Right hindlimb (tissue), 1 donor: ENCODE measurements at regions not wholly inside any gene's neighbourhood (a gene's known extent, or its start where the extent isn't known, plus 50 kb on each side); places are given as distances from the start of the nearest gene placed in this dataset.

Source experiments
- DNase-seq: peaks from one replicate; pipeline ENCODE4 v3.0.0-alpha.2; 2018

DNA sequence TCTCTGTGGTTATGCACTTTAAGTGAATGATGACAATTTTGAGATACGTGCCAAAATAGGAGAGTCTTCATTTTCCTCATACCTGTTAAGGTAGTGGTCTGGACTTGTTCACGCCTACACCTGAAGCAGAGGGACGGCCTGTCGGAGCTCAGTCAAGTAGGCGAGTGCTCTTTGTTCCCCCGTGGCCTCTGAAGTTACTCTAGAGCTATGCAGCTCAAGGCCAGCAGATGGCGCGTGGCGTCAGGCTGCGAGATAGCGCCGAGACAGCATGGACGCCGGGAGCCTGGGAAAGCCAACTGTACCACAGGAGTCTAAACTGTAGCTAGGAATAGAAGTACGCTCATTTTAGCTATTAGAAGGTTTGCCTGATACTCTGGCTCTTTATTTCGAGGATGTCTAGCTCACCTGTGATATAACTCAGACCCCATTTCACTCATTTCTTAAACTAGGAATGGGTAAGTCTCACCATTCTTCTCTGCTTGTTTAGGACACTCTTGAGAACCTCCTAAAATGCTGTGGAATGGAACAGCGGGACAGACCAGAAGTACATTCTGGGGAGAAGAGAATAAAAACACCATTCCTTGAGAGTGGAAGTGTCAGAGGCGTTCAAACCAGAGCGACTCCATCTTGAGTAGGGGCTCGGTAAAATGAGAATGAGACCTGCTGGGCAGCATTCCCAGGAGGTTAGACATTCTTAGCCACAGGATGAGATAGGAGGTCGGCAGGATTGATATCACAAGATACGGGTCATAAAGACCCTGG is 267.4 kb upstream of the HMGA2 start:
- peak; percentile 87 for DNase-seq

DNA sequence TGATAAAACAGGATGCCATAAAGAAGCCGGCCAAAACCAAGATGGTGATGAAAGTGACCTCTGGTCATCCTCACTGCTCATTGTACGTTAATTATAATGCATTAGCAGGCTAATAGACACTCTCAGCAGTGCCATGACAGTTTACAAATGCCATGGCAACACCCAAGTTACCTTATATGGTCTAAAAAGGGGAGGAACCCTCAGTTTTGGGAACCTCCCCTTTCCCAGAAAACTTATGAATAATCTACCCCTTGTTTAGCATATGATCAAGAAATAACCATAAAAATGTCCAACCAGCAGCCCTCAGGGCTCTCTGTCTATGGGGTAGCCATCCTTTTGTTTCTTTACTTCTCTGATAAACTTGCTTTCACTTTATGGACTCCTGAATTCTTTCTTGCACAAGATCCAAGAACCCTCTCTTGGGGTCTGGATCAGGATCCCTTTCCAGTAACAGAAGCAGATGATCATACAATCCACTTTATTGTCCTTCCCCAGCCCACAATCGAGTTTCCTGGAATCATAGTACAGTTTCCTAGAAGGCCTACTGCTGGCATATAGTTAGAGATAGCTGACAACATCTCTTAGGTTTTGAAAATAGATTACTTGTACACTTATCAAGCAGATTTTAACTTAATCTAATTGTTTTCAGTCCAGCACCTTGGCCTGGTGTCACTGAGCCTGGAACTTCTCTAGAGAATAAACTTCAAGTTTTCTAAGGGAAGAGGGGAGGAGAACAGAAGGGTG is 266.7 kb upstream of the HMGA2 start:
- DNase-seq, result no peak

DNA sequence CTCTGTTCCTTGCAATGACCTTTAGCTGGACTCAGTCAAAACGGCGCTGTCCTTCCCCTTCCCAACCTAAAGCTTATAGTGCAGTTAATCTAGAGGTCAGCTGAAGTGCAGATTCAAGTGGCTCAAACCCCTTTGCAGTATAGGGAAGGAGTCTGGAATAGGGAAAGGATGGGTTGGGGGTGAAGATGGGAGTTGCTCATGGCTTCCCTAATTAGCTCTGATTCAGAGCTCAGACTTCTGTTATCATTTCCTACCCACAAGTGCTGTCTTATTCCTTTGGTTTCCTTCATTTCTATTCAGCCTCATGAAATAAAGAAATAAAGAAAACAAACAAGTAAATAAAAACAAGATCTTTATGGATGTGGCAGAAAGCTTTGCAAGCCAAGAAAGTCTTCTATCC is 264.0 kb upstream of the HMGA2 start:
- DNase-seq, result no peak

- DNase-seq, result no peak
Measured at GRCh38 chr12:65561798-65562382, 262.4 kb upstream of the HMGA2 start.

GRCh38 chr12:65565601-65566560 is 258.4 kb upstream of the HMGA2 start:
- DNase-seq, result no peak

DNA sequence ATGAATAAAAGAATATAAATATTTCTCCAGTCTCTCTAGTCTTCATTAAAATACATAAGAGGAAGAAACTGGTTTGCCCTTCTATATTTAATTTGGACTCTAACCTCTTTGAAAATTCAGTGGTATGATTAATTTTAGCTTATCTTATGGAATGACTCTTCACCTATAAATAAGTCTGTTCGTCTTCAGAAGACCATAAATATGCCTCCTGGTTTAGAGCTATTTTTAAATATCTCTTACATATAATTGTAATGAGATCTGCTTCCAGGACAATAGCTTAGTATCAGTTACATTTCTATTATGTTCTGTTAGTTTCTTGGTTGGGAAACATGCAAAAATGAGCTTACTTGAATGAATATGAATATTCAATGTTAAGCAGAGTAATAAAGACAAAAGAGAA is 257.5 kb upstream of the HMGA2 start:
- no peak for DNase-seq

GRCh38 chr12:65567820-65568219 is 256.5 kb upstream of the HMGA2 start:
- DNase-seq, result no peak

GRCh38 chr12:65568517-65568916 is 255.8 kb upstream of the HMGA2 start:
- no peak for DNase-seq

- no peak for DNase-seq
Measured at GRCh38 chr12:65570451-65571130, 253.7 kb upstream of the HMGA2 start.

- no peak for DNase-seq
Measured at GRCh38 chr12:65574867-65575266, 249.4 kb upstream of the HMGA2 start.

DNA sequence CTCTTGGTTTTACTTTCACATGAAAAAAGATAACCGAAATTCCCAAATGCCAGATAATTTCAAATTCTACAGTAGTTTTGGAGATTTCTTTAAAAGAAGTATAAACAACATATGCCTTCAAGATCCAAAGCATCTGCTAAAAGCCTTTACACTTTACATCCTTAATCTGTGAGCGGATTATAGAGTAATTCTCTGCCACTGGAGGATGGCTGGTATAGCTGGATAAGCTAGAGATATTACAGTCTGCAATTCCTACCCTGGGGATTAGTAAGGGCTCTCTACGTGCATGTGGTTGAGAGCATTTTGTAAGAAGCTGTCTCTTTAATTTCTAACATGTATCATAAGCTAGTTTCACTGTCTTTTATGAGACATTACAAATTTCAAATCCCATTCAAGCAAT is 240.3 kb upstream of the HMGA2 start:
- DNase-seq, result no peak

GRCh38 chr12:65585648-65586602 is 238.4 kb upstream of the HMGA2 start:
- DNase-seq, result no peak

- DNase-seq, result no peak
Measured at GRCh38 chr12:65586796-65587195, 237.5 kb upstream of the HMGA2 start.

DNA sequence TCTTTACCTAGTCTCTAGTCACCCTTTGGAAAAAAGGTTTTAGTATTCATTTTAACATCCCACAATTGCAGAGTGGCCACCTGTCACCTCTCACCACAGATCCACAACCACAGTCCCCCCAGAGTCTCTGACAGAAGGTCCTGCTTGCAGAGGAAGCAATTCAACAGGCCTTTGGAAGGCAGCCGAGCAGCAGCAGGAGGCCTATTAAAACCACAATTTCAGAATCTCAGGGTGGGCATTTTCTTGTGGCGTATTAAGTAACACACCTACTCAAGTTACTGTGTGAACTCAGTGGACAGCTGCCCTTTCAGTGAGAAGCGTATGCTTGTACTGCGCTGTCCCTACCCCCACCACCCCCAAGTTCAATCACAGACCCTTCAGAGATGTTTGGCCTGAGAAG is 234.0 kb upstream of the HMGA2 start:
- no peak for DNase-seq

GRCh38 chr12:65592416-65592815 is 231.9 kb upstream of the HMGA2 start:
- no peak for DNase-seq

- DNase-seq, result no peak
Measured at GRCh38 chr12:65593239-65593701, 231.0 kb upstream of the HMGA2 start.

GRCh38 chr12:65594409-65594808 is 229.9 kb upstream of the HMGA2 start:
- DNase-seq, result no peak

DNA sequence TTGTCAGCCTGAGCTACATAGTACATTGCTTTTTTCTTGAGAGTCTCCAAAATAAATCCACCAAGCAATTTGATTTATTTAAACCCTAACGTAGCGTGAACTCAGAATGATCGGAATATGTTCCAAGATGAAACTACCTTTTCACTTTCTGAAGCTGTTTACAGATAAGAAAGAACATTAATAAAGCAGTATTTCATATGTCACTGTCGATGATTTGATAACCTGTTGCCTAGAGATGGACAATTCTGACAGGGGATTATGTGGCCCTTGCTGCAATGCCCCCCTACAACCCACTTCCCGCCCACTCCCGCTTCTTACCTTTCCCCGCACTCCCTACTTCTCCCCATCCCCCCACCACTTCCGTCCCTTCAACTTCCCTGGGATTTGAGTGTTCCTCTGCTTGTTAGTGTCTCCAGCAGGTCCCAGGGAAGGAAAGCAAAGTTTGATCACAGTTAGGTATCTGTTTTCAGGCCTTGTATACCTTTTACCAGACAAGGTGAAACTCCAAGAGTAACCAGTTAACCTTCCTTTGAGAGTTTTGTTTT is 229.2 kb upstream of the HMGA2 start:
- DNase-seq, result no peak

GRCh38 chr12:65596514-65597091 is 227.7 kb upstream of the HMGA2 start:
- no peak for DNase-seq

DNA sequence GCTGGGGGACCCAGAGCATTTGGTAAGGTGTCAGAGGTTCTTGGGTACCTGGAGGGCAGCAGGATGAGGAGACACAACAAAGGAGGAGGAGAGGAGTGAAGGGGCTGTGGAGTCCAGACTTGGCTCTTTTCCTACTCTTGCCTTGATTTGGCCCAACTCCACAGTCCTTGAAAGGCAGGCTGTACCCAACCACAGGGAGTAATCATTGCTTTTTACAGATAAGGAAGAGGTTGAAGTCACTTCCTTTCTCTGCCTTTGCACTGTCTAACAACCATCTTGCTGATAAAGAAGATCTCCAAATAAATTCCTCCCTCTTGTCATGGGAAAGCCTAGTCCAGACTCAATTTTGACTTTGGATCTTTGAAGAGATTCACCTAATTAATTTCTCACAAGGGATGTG is 226.8 kb upstream of the HMGA2 start:
- DNase-seq, result no peak
